ENCODE measurements at regions not wholly inside any gene's neighbourhood (a gene's known extent, or its start where the extent isn't known, plus 50 kb on each side); places are given as distances from the start of the nearest gene placed in this dataset.

- CTCF ChIA-PET, result no interaction called here
- no peak for TF ChIP-seq EZH2 (IDR thresholded peaks at IDR 0.05; ENCODE audit: borderline replicate concordance, low read depth, low read length, poor library complexity, severe bottlenecking)
- TF ChIP-seq CTCF (conservative IDR thresholded peaks at IDR 0.05; ENCODE audit: low read depth, low read length), result no peak
- intact Hi-C loops (cut with micrococcal nuclease; ENCODE audit: unreplicated experiment), result no loop called here
- Histone ChIP-seq H3K27me3 (replicated peaks; ENCODE audit: insufficient read depth, low read depth, low read length, poor library complexity) (no peaks in the 10 kb centered on the region), H3K4me3 (ENCODE audit: low read depth, low read length, poor library complexity, severe bottlenecking) (no peak overlapping the region), H3K27ac (ENCODE audit: low read depth, low read length, poor library complexity, severe bottlenecking) (no peak overlapping the region), H3K4me1 (ENCODE audit: insufficient read depth, low read length, poor library complexity, severe bottlenecking) (no peaks in the 10 kb centered on the region), H3K36me3 (ENCODE audit: insufficient read depth, low read length, poor library complexity, severe bottlenecking) (no peaks in the 10 kb centered on the region), H3K9me3 (ENCODE audit: low read depth, low read length, poor library complexity, severe bottlenecking) (peaks cover 7% of the 10 kb centered on the region)
- POLR2A ChIA-PET (ENCODE audit: low non-redundant PET), result no interaction called here
- no peak for DNase-seq (ENCODE audit: low spot score)
- BruUV-seq (replicated peaks), result no TSS peak
Measured at GRCh38 chr6:120526576-120526975, 807.7 kb downstream of the TBC1D32 start.

- no peak for DNase-seq (ENCODE audit: low spot score)
- Histone ChIP-seq H3K9me3 (ENCODE audit: low read depth, low read length, poor library complexity, severe bottlenecking) (no peaks in the 10 kb centered on the region), H3K4me1 (ENCODE audit: insufficient read depth, low read length, poor library complexity, severe bottlenecking) (no peaks in the 10 kb centered on the region), H3K4me3 (ENCODE audit: low read depth, low read length, poor library complexity, severe bottlenecking) (no peak overlapping the region), H3K27me3 (replicated peaks; ENCODE audit: insufficient read depth, low read depth, low read length, poor library complexity) (no peaks in the 10 kb centered on the region), H3K36me3 (ENCODE audit: insufficient read depth, low read length, poor library complexity, severe bottlenecking) (no peaks in the 10 kb centered on the region), H3K27ac (ENCODE audit: low read depth, low read length, poor library complexity, severe bottlenecking) (no peak overlapping the region)
- CTCF ChIA-PET, result no interaction called here
- POLR2A ChIA-PET (ENCODE audit: low non-redundant PET), result no interaction called here
- intact Hi-C loops (cut with micrococcal nuclease; ENCODE audit: unreplicated experiment), result no loop called here
- no TSS peak for BruUV-seq (replicated peaks)
- no peak for TF ChIP-seq EZH2 (IDR thresholded peaks at IDR 0.05; ENCODE audit: borderline replicate concordance, low read depth, low read length, poor library complexity, severe bottlenecking)
- TF ChIP-seq CTCF (conservative IDR thresholded peaks at IDR 0.05; ENCODE audit: low read depth, low read length), result no peak
Measured at GRCh38 chr6:120514544-120514943, 819.7 kb downstream of the TBC1D32 start.

- Histone ChIP-seq H3K27ac (ENCODE audit: low read depth, low read length, poor library complexity, severe bottlenecking) (no peak overlapping the region), H3K27me3 (replicated peaks; ENCODE audit: insufficient read depth, low read depth, low read length, poor library complexity) (no peaks in the 10 kb centered on the region), H3K36me3 (ENCODE audit: insufficient read depth, low read length, poor library complexity, severe bottlenecking) (no peaks in the 10 kb centered on the region), H3K4me1 (ENCODE audit: insufficient read depth, low read length, poor library complexity, severe bottlenecking) (no peaks in the 10 kb centered on the region), H3K9me3 (ENCODE audit: low read depth, low read length, poor library complexity, severe bottlenecking) (no peaks in the 10 kb centered on the region), H3K4me3 (ENCODE audit: low read depth, low read length, poor library complexity, severe bottlenecking) (no peak overlapping the region)
- TF ChIP-seq EZH2 (IDR thresholded peaks at IDR 0.05; ENCODE audit: borderline replicate concordance, low read depth, low read length, poor library complexity, severe bottlenecking) (no peak), CTCF (conservative IDR thresholded peaks at IDR 0.05; ENCODE audit: low read depth, low read length) (no peak)
- no peak for DNase-seq (ENCODE audit: low spot score)
- intact Hi-C loops (cut with micrococcal nuclease; ENCODE audit: unreplicated experiment), result no loop called here
- POLR2A ChIA-PET (ENCODE audit: low non-redundant PET), result no interaction called here
- CTCF ChIA-PET, result no interaction called here
- BruUV-seq (replicated peaks), result no TSS peak
Measured at GRCh38 chr6:120511712-120512111, 822.6 kb downstream of the TBC1D32 start.
